ENCODE measurements at regions not wholly inside any gene's neighbourhood (a gene's known extent, or its start where the extent isn't known, plus 50 kb on each side); places are given as distances from the start of the nearest gene placed in this dataset.
A peak's percentile ranks its signal among the peaks of the same experiment; 100 is the strongest.
"Not testable (repeated sequence)": the region's sequence is repeated elsewhere in the genome, so short reads cannot be mapped to it uniquely, and the experiment has no call there.

DNA sequence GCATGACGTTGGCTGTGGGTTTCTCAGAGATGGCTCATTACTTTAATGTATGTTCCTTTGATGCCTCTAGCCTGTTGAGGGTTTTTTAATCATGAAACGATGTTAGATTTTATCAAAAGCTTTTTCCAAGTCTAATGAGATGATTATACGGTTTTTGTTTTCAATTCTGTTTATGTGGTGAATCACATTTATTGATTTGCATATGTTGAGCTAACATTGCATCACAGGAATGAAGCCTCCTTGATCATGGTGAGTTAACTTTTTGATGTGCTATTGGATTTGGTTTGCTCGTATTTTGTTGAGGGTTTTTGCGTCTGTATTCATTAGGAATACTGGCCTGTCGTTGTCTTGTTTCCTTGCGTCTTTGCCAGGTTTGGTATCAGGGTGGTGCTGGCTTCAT is 52.3 kb upstream of the PTPN12 start:
- H3K9me3 Mint-ChIP-seq, result no peaks in the 10 kb centered on the region
- H3K4me1 Mint-ChIP-seq, result peaks cover 0 to 3% (median 0%) of the 10 kb centered on the region in 3 donors
- H3K27ac Mint-ChIP-seq, result no peak overlapping the region
- ATAC-seq (ENCODE audit: low read depth in 2 of 2) (no peak), DNase-seq (no peak)
- peaks cover 10 to 21% (median 16%) of the 10 kb centered on the region in 3 donors for H3K27me3 Mint-ChIP-seq
- no peak overlapping the region for H3K4me3 Mint-ChIP-seq
- H3K36me3 Mint-ChIP-seq, result no peaks in the 10 kb centered on the region

GRCh38 chr7:77482015-77482414 is 55.1 kb upstream of the PTPN12 start:
- DNase-seq (no peak), ATAC-seq (ENCODE audit: low read depth in 2 of 2) (no peak)
- Mint-ChIP-seq H3K36me3 (no peaks in the 10 kb centered on the region), H3K27me3 (peaks cover 0 to 21% (median 8%) of the 10 kb centered on the region in 3 donors), H3K4me1 (peaks cover 0 to 3% (median 0%) of the 10 kb centered on the region in 3 donors), H3K27ac (no peak overlapping the region), H3K4me3 (no peak overlapping the region), H3K9me3 (no peaks in the 10 kb centered on the region)

- DNase-seq (no peak), ATAC-seq (ENCODE audit: low read depth in 2 of 2) (no peak)
- H3K9me3 Mint-ChIP-seq, result no peaks in the 10 kb centered on the region
- no peak overlapping the region for H3K4me3 Mint-ChIP-seq
- H3K36me3 Mint-ChIP-seq, result no peaks in the 10 kb centered on the region
- peaks cover 0 to 21% (median 8%) of the 10 kb centered on the region in 3 donors for H3K27me3 Mint-ChIP-seq
- peaks cover 0 to 3% (median 0%) of the 10 kb centered on the region in 3 donors for H3K4me1 Mint-ChIP-seq
- peak overlapping the region in 1 of 6 donors; percentile 34 for H3K27ac Mint-ChIP-seq
Observed at GRCh38 chr7:77481615-77482014, 55.5 kb upstream of the PTPN12 start.

DNA sequence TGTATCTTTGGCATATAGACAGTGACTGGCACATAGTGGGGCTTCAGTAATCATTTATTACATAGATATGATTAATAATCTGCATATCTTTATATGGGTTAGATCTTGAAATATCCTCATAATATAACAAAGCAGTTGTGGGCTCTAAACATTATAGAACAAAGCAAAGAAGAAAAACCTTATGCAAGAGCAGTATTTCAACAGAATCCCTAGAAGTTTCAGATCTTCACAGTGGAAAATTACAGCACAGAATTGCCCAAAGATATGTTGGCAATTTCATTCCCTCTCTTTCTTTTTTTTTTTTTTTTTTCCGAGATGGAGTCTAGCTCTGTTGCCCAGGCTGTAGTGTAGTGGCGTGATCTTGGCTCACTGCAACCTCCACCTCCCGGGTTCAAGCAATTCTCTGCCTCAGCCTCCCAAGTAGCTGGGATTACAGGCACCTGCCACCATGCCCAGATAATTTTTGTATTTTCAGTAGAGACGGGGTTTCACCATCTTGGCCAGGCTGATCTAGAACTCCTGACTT is 56.9 kb upstream of the PTPN12 start:
- H3K9me3 Mint-ChIP-seq; H3K27ac Mint-ChIP-seq; ATAC-seq (ENCODE audit: low read depth in 2 of 2); H3K36me3 Mint-ChIP-seq; DNase-seq; H3K4me1 Mint-ChIP-seq; H3K4me3 Mint-ChIP-seq: not testable (repeated sequence)
- peaks cover 0 to 12% (median 0%) of the 10 kb centered on the region in 3 donors for H3K27me3 Mint-ChIP-seq

DNA sequence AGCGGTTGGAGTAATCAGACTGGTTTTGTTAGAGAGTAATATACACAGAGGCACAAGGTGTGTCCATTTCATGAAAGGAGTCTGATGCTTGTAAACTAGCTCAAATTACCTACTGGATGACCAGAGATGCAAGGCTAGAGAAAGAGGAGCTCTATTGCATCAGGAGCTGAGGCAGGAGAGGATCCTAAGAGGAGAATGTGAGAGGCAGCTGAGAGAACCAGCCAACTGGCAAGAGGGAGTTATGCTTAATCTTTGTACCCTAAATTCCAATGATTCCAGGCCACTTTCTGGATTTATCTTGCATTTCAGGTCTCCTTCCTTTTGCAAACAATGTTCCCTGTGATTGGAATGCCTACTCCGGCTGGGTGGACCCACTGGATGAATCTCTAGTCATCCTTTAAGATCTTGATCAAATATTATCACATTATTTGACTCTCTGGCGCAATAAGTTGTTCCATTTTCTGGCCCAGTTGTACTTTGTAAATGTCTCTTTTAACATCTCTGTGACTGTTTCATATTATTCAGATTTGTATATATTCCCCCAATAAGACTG is 57.5 kb upstream of the PTPN12 start:
- Mint-ChIP-seq H3K9me3 (no peaks in the 10 kb centered on the region), H3K27me3 (peaks cover 0 to 7% (median 0%) of the 10 kb centered on the region in 3 donors), H3K36me3 (no peaks in the 10 kb centered on the region), H3K4me1 (peaks cover 0 to 3% (median 0%) of the 10 kb centered on the region in 3 donors), H3K27ac (no peak overlapping the region), H3K4me3 (no peak overlapping the region)
- ATAC-seq (ENCODE audit: low read depth in 2 of 2) (no peak), DNase-seq (no peak)

DNA sequence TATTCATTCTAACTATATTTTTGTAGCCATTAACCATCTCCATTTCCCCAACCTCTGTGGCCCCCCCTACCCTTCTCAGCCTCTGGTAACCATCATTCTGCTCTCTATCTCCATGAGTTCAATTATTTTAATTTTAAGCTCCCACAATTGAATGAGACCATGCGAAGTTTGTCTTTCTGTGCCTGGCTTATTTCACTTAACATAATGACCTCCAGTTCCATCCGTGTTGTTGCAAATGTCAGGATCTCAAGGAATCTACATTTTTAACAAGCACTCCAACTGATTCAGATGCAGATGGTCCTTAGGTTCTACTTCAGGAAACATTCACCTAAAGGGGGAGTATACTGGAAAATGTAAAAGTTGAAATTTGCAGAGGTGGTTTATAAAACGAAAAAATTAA is 60.2 kb upstream of the PTPN12 start:
- Mint-ChIP-seq H3K9me3 (no peaks in the 10 kb centered on the region), H3K4me1 (peaks cover 0 to 3% (median 0%) of the 10 kb centered on the region in 3 donors), H3K36me3 (no peaks in the 10 kb centered on the region), H3K27me3 (no peaks in the 10 kb centered on the region), H3K4me3 (no peak overlapping the region), H3K27ac (no peak overlapping the region)
- DNase-seq, result no peak
- no peak for ATAC-seq (ENCODE audit: low read depth in 2 of 2)

- H3K36me3 Mint-ChIP-seq, result no peaks in the 10 kb centered on the region
- no peak for DNase-seq
- H3K27me3 Mint-ChIP-seq, result no peaks in the 10 kb centered on the region
- peak overlapping the region in 1 of 6 donors; percentile 21 for H3K27ac Mint-ChIP-seq
- no peak overlapping the region for H3K4me3 Mint-ChIP-seq
- no peaks in the 10 kb centered on the region for H3K9me3 Mint-ChIP-seq
- no peaks in the 10 kb centered on the region for H3K4me1 Mint-ChIP-seq
- ATAC-seq (ENCODE audit: low read depth in 2 of 2), result no peak
Observed at GRCh38 chr7:77475181-77475580, 59.0 kb upstream of the GSAP start.

GRCh38 chr7:77474756-77475155 is 58.6 kb upstream of the GSAP start:
- no peaks in the 10 kb centered on the region for H3K4me1 Mint-ChIP-seq
- H3K9me3 Mint-ChIP-seq, result peaks cover 0 to 3% (median 0%) of the 10 kb centered on the region in 7 donors
- H3K4me3 Mint-ChIP-seq, result no peak overlapping the region
- H3K36me3 Mint-ChIP-seq, result no peaks in the 10 kb centered on the region
- H3K27ac Mint-ChIP-seq, result no peak overlapping the region
- no peak for ATAC-seq (ENCODE audit: low read depth in 2 of 2)
- no peak for DNase-seq
- no peaks in the 10 kb centered on the region for H3K27me3 Mint-ChIP-seq

- H3K27ac Mint-ChIP-seq, result no peak overlapping the region
- ATAC-seq (ENCODE audit: low read depth in 2 of 2) (no peak), DNase-seq (no peak)
- peaks cover 0 to 4% of the 10 kb centered on the region in 2 donors for H3K36me3 Mint-ChIP-seq
- H3K4me3 Mint-ChIP-seq, result no peak overlapping the region
- H3K4me1 Mint-ChIP-seq, result no peaks in the 10 kb centered on the region
- no peaks in the 10 kb centered on the region for H3K27me3 Mint-ChIP-seq
- peaks cover 0 to 4% (median 0%) of the 10 kb centered on the region in 7 donors for H3K9me3 Mint-ChIP-seq
Observed at GRCh38 chr7:77473229-77474005, 57.3 kb upstream of the GSAP start.

DNA sequence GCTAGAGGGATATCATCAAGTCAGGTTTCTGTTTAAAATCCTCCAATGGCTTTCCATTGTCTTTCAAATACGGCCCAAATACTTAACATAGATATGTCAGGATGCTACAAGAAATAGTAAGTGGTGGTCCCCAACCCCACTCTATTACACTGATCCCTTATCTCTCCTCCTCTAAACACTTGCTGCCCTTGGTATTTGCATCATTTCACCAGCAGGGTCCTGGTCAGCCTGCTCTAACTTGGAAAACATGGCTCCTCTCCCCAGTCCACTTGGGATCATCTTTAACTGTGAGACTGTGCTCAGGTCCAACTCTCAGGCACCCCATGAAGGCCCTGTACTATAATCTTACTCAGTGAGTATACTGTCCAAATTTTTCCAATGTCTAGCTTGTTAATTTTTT is 53.8 kb upstream of the GSAP start:
- H3K4me3 Mint-ChIP-seq, result no peak overlapping the region
- H3K27me3 Mint-ChIP-seq, result no peaks in the 10 kb centered on the region
- DNase-seq (no peak), ATAC-seq (ENCODE audit: low read depth in 2 of 2) (no peak)
- H3K27ac Mint-ChIP-seq, result no peak overlapping the region
- peaks cover 0 to 4% of the 10 kb centered on the region in 2 donors for H3K36me3 Mint-ChIP-seq
- peaks cover 0 to 6% (median 0%) of the 10 kb centered on the region in 3 donors for H3K4me1 Mint-ChIP-seq
- peaks cover 0 to 4% (median 0%) of the 10 kb centered on the region in 7 donors for H3K9me3 Mint-ChIP-seq

DNA sequence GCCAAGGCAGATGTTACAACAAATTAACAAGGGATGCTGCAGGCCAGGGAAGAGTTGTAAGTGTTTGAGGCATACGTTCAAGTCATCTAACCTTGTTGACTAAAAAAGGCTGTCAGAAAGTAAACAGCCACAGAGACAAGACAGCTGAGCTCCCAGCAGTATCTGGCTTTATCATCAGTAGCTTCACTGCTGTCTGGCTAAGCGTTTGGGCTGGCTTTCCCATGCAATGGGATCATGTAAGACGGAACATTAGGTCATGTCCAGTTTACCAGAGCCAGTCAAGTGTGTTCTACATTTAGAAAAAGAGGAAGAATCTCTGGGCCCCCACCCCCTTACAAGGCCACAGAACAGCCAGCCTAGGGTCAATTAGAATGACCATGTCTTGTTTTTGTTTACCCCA is 51.3 kb upstream of the GSAP start:
- Mint-ChIP-seq H3K9me3 (peaks cover 0 to 4% (median 0%) of the 10 kb centered on the region in 7 donors), H3K4me3 (no peak overlapping the region), H3K36me3 (peaks cover 0 to 4% of the 10 kb centered on the region in 2 donors), H3K27me3 (no peaks in the 10 kb centered on the region), H3K4me1 (peaks cover 5 to 12% (median 10%) of the 10 kb centered on the region in 3 donors), H3K27ac (peak overlapping the region in 1 of 6 donors; percentile 49)
- DNase-seq, result no peak
- ATAC-seq (ENCODE audit: low read depth in 2 of 2), result no peak

DNA sequence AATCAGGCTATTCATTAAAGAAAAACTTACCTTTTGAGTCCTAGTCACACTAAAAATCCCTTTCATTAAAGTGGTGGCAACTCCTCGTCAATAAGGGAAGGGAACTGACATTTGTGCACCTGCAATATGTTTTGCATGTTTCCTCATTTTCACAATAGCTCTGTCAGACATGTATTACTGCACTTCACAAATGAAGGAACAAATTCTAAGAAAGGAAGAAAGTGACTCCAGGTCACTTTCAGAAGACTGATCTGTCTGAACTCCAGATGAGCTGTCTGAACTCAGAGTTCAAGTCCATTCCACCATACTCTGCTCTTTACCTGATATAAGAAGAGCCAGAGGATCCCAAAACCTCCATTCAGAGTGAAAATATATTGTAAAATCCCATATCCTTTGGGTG is 50.3 kb upstream of the GSAP start:
- Mint-ChIP-seq H3K4me1 (peaks cover 5 to 12% (median 10%) of the 10 kb centered on the region in 3 donors), H3K27ac (peak overlapping the region in 2 of 6 donors; percentile 2 to 6), H3K27me3 (no peaks in the 10 kb centered on the region), H3K9me3 (peaks cover 0 to 4% (median 0%) of the 10 kb centered on the region in 7 donors), H3K4me3 (no peak overlapping the region), H3K36me3 (peaks cover 0 to 4% of the 10 kb centered on the region in 2 donors)
- DNase-seq, result no peak
- no peak for ATAC-seq (ENCODE audit: low read depth in 2 of 2)
